ENCODE measurements at regions not wholly inside any gene's neighbourhood (a gene's known extent, or its start where the extent isn't known, plus 50 kb on each side); places are given as distances from the start of the nearest gene placed in this dataset.

GRCh38 chr3:109963831-109964230 is 626.5 kb upstream of the DPPA4 start:
- TF ChIP-seq FOXK2 (IDR thresholded peaks at IDR 0.05) (no peak), SP1 (IDR thresholded peaks at IDR 0.05) (no peak)

Measured in HEK293T (cell line).